HCT116 (cell line): ENCODE measurements at regions not wholly inside any gene's neighbourhood (a gene's known extent, or its start where the extent isn't known, plus 50 kb on each side); places are given as distances from the start of the nearest gene placed in this dataset.

Source experiments
- ATAC-seq: fragments of 200-7000 bp; cut with Tn5 transposase; 2 replicates; pipeline ENCODE4 v1.9.1; 2020; ENCODE audit warnings: mild to moderate bottlenecking, moderate library complexity
- BruUV-seq: library from RNA; stranded (reverse); fragments of 400-500 nt; replicated peaks from 2 replicates; lab custom pipeline; 2021; lab: Mats Ljungman, UMichigan
- CTCF ChIA-PET: fragments of 300-600 bp; sonication (Branson Sonifier 250); formaldehyde crosslinking; loops from one replicate; lab custom pipeline; 2021; ENCODE audit warnings: antibody characterized with exemption; lab: Charles Lee
- POLR2A ChIA-PET: fragments of 300-600, 350-600 bp; sonication (Branson Sonifier 250); formaldehyde crosslinking; loops from one replicate; lab custom pipeline; 2021; ENCODE audit warnings: antibody characterized with exemption; lab: Charles Lee
- RAD21 ChIA-PET, 2 experiments: fragments of 300-600 bp; sonication (Branson Sonifier 250); formaldehyde crosslinking; loops; one replicate each; lab custom pipeline; 2023; ENCODE audit warnings: low total read pairs in 2 of 2; ENCODE audit not compliant: uncharacterized antibody in 2 of 2, unreplicated experiment in 2 of 2, low non-redundant PET in 1 of 2; lab: Charles Lee
- DNase-seq: peaks from one replicate; pipeline ENCODE4 v3.0.0-alpha.2; 2010; ENCODE audit warnings: low read depth, low spot score
- H2AFZ ChIP-seq: fragments of 200-600 bp; shearing (Covaris generic), sonication (generic); 2 replicates; pipeline ENCODE4 v1.6.1; 2017; ENCODE audit warnings: low read depth, mixed run types, mixed read lengths, antibody characterized with exemption, low read length; ENCODE audit not compliant: poor library complexity, severe bottlenecking
- H3K27ac ChIP-seq: 2 replicates; pipeline ENCODE4 v1.5.1; 2012; ENCODE audit warnings: low read depth, low read length
- H3K27me3 ChIP-seq: fragments of 200-600 bp; sonication (generic); 2 replicates; pipeline ENCODE4 v1.6.1; 2016; ENCODE audit warnings: mixed run types, low read length, mixed read lengths; ENCODE audit not compliant: insufficient read depth
- H3K36me3 ChIP-seq, 2 experiments: fragments of 200-500 bp in 1 of 2; fragments of 200-600 bp in 1 of 2; sonication (Bioruptor generic) in 1 of 2; sonication (generic) in 1 of 2; 2 replicates each; pipeline versions ENCODE4 v1.5.1 to v1.6.1; 2014 to 2016; ENCODE audit warnings: low read length in 2 of 2, inconsistent platforms in 1 of 2, mixed read lengths in 1 of 2, mixed run types in 1 of 2; ENCODE audit not compliant: insufficient read depth in 2 of 2, control insufficient read depth in 1 of 2
- H3K4me1 ChIP-seq, 2 experiments: fragments of 200-600 bp in 1 of 2; sonication (generic) in 1 of 2; 2 replicates each; pipeline versions ENCODE4 v1.5.1 to v1.6.1; 2012 to 2017; ENCODE audit warnings: low read length in 2 of 2, inconsistent platforms in 1 of 2, mild to moderate bottlenecking in 1 of 2, mixed read lengths in 1 of 2, mixed run types in 1 of 2, moderate library complexity in 1 of 2; ENCODE audit not compliant: insufficient read depth in 2 of 2, control insufficient read depth in 1 of 2
- H3K4me2 ChIP-seq: fragments of 200-600 bp; sonication (generic); 2 replicates; pipeline ENCODE4 v1.6.1; 2017; ENCODE audit warnings: mixed run types, low read length, mixed read lengths
- H3K4me3 ChIP-seq, 2 experiments: fragments of 200-600 bp in 1 of 2; sonication (generic) in 1 of 2; replicated peaks in 1 of 2; 2 replicates each; pipeline ENCODE4 v1.5.1; 2011 to 2016; ENCODE audit warnings: low read length in 2 of 2, control low read depth in 1 of 2, low read depth in 1 of 2, mild to moderate bottlenecking in 1 of 2, mixed read lengths in 1 of 2, mixed run types in 1 of 2
- H3K79me2 ChIP-seq: fragments of 200-600 bp; sonication (generic); 2 replicates; pipeline ENCODE4 v1.6.1; 2017; ENCODE audit warnings: mild to moderate bottlenecking, mixed run types, low read length, moderate library complexity, mixed read lengths; ENCODE audit not compliant: insufficient read depth
- H3K9ac ChIP-seq: fragments of 200-600 bp; sonication (generic); 2 replicates; pipeline ENCODE4 v1.6.1; 2016; ENCODE audit warnings: low read length, mixed read lengths
- H3K9me2 ChIP-seq: fragments of 200-600 bp; sonication (generic), shearing (Covaris generic); 2 replicates; pipeline ENCODE4 v1.6.1; 2017; ENCODE audit warnings: mixed run types, mild to moderate bottlenecking, moderate library complexity; ENCODE audit not compliant: insufficient read depth
- H3K9me3 ChIP-seq, 2 experiments: fragments of 200-500 bp in 1 of 2; fragments of 200-600 bp in 1 of 2; sonication (Bioruptor generic) in 1 of 2; sonication (generic) in 1 of 2; 2 replicates each; pipeline ENCODE4 v1.6.1; 2014 to 2017; ENCODE audit warnings: low read length in 2 of 2, mixed read lengths in 2 of 2, inconsistent platforms in 1 of 2, low read depth in 1 of 2, mild to moderate bottlenecking in 1 of 2, mixed run types in 1 of 2, moderate library complexity in 1 of 2; ENCODE audit not compliant: control insufficient read depth in 1 of 2, insufficient read depth in 1 of 2
- H4K20me1 ChIP-seq: fragments of 200-600 bp; sonication (generic), shearing (Covaris generic); 2 replicates; pipeline ENCODE4 v1.6.1; 2017; ENCODE audit warnings: mixed run types, mild to moderate bottlenecking, moderate library complexity; ENCODE audit not compliant: insufficient read depth
- EGR1 ChIP-seq: IDR thresholded peaks from 2 replicates; pipeline ENCODE4 v1.6.1; 2012; ENCODE audit warnings: low read depth
- ELF1 ChIP-seq: IDR thresholded peaks from 2 replicates; pipeline ENCODE4 v1.6.1; 2012; ENCODE audit warnings: low read depth, borderline replicate concordance
- EZH2 ChIP-seq: fragments of 200-600 bp; sonication (generic); IDR thresholded peaks from 2 replicates; pipeline ENCODE4 v1.6.1; 2017; ENCODE audit warnings: antibody characterized with exemption, mixed run types
- EZH2phosphoT487 ChIP-seq: fragments of 200-600 bp; IDR thresholded peaks from 2 replicates; pipeline ENCODE4 v1.6.1; 2018; ENCODE audit warnings: antibody characterized with exemption, borderline replicate concordance
- JUND ChIP-seq: IDR thresholded peaks from 2 replicates; pipeline ENCODE4 v1.6.1; 2012
- POLR2AphosphoS5 ChIP-seq: IDR thresholded peaks from 2 replicates; pipeline ENCODE4 v1.6.1; 2011; ENCODE audit warnings: mild to moderate bottlenecking, low read depth, low read length, moderate library complexity
- SP1 ChIP-seq: IDR thresholded peaks from 2 replicates; pipeline ENCODE4 v1.6.1; 2012; ENCODE audit warnings: low read depth
- TCF7L2 ChIP-seq: IDR thresholded peaks from 2 replicates; pipeline ENCODE4 v1.7.0; 2011; ENCODE audit warnings: borderline replicate concordance, inconsistent platforms; ENCODE audit not compliant: insufficient read depth, insufficient read length; ENCODE audit errors: extremely low read depth
- YY1 ChIP-seq: IDR thresholded peaks from 2 replicates; pipeline ENCODE4 v1.6.1; 2011; ENCODE audit warnings: low read length, low read depth, moderate library complexity, mild to moderate bottlenecking; ENCODE audit not compliant: insufficient replicate concordance; ENCODE audit errors: extremely low read depth
- ZNF274 ChIP-seq: fragments of 200-500 bp; sonication (Bioruptor generic); IDR thresholded peaks from 2 replicates; pipeline ENCODE4 v1.6.1; 2014; ENCODE audit warnings: mild to moderate bottlenecking, low read depth, low read length, inconsistent platforms
- intact Hi-C: fragments of 100-400 bp; cut with micrococcal nuclease; formaldehyde crosslinking; loops from 2 replicates; pipeline ENCODE4 v1.10.0; 2022
- TF ChIP-seq, protein P1 (sequence below): IDR thresholded peaks from 2 replicates; pipeline ENCODE4 v1.6.1; 2012
- TF ChIP-seq, protein P2 (sequence below): IDR thresholded peaks from 2 replicates; pipeline ENCODE4 v1.6.1; 2011; ENCODE audit warnings: mild to moderate bottlenecking, low read length, moderate library complexity; ENCODE audit not compliant: insufficient replicate concordance; ENCODE audit errors: extremely low read depth
- TF ChIP-seq, protein P3 (sequence below): IDR thresholded peaks from 2 replicates; pipeline ENCODE4 v1.6.1; 2012

DNA sequence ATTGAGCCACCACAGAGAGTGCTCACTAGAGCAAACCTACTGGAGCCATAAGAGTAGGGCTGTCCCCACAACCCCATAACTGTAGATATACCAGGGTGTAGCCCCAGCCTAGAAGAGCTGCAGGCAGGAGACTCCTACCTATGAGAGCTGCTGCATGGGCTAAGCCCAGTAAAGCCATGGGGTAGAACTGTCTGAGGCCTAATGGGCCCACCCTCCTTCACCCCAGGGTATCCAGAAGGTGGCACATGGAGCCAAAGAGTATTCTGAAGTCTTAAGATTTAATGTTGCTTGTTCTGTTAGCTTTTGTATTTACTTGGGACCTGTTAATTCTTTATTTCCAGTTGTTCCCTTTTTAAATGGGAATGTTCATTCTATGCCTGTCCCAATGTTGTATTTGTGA, 1193.7 kb upstream of the ADGRL2 start:
- Histone ChIP-seq H4K20me1 (no peaks in the 10 kb centered on the region), H3K9me3 (no peaks in the 10 kb centered on the region), H2AFZ (no peak overlapping the region), H3K9me2 (no peaks in the 10 kb centered on the region), H3K4me3 (no peak overlapping the region), H3K4me2 (no peak overlapping the region), H3K79me2 (no peaks in the 10 kb centered on the region), H3K27me3 (no peaks in the 10 kb centered on the region), H3K4me1 (no peaks in the 10 kb centered on the region), H3K27ac (no peak overlapping the region), H3K9ac (no peak overlapping the region), H3K36me3 (no peaks in the 10 kb centered on the region)
- CTCF ChIA-PET = no interaction called here
- intact Hi-C loops = no loop called here
- BruUV-seq = no TSS peak
- TF ChIP-seq EGR1 = no peak
- TF ChIP-seq ELF1 = no peak
- no peak for TF ChIP-seq POLR2AphosphoS5
- no peak for TF ChIP-seq EZH2
- no peak for TF ChIP-seq JUND
- no peak for TF ChIP-seq ZNF274
- no peak for TF ChIP-seq EZH2phosphoT487
- TF ChIP-seq, protein P1, sequence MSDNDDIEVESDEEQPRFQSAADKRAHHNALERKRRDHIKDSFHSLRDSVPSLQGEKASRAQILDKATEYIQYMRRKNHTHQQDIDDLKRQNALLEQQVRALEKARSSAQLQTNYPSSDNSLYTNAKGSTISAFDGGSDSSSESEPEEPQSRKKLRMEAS = no peak
- no peak for TF ChIP-seq TCF7L2
- no peak for TF ChIP-seq YY1
- TF ChIP-seq SP1 = no peak
- TF ChIP-seq, protein P2, sequence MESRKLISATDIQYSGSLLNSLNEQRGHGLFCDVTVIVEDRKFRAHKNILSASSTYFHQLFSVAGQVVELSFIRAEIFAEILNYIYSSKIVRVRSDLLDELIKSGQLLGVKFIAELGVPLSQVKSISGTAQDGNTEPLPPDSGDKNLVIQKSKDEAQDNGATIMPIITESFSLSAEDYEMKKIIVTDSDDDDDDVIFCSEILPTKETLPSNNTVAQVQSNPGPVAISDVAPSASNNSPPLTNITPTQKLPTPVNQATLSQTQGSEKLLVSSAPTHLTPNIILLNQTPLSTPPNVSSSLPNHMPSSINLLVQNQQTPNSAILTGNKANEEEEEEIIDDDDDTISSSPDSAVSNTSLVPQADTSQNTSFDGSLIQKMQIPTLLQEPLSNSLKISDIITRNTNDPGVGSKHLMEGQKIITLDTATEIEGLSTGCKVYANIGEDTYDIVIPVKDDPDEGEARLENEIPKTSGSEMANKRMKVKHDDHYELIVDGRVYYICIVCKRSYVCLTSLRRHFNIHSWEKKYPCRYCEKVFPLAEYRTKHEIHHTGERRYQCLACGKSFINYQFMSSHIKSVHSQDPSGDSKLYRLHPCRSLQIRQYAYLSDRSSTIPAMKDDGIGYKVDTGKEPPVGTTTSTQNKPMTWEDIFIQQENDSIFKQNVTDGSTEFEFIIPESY = no peak
- TF ChIP-seq, protein P3, sequence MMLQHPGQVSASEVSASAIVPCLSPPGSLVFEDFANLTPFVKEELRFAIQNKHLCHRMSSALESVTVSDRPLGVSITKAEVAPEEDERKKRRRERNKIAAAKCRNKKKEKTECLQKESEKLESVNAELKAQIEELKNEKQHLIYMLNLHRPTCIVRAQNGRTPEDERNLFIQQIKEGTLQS = no peak
- POLR2A ChIA-PET = no interaction called here
- DNase-seq (no peak), ATAC-seq (no peak)
- RAD21 ChIA-PET = no interaction called here
